Loucy (cell line): ENCODE measurements at regions not wholly inside any gene's neighbourhood (a gene's known extent, or its start where the extent isn't known, plus 50 kb on each side); places are given as distances from the start of the nearest gene placed in this dataset.

Source experiments
- H2AFZ ChIP-seq: fragments of 200-600 bp; sonication (generic); 2 replicates; pipeline ENCODE4 v1.6.0; 2016; ENCODE audit warnings: antibody characterized with exemption, mild to moderate bottlenecking, low read length, moderate library complexity
- H3F3A ChIP-seq: fragments of 200-600 bp; 2 replicates; pipeline ENCODE4 v1.6.0; 2016; ENCODE audit warnings: antibody characterized with exemption, low read depth, mild to moderate bottlenecking
- H3K27me3 ChIP-seq: fragments of 200-600 bp; sonication (generic); 2 replicates; pipeline ENCODE4 v1.6.1; 2014; ENCODE audit warnings: low read length, mild to moderate bottlenecking; ENCODE audit not compliant: insufficient read depth, poor library complexity, severe bottlenecking
- H3K36me3 ChIP-seq: fragments of 200-600 bp; sonication (generic); 2 replicates; pipeline ENCODE4 v1.6.1; 2016; ENCODE audit warnings: low read length; ENCODE audit not compliant: insufficient read depth
- H3K4me1 ChIP-seq: fragments of 200-600 bp; sonication (generic); 2 replicates; pipeline ENCODE4 v1.5.1; 2014; ENCODE audit warnings: low read length, mild to moderate bottlenecking; ENCODE audit not compliant: insufficient read depth, poor library complexity, severe bottlenecking
- H3K4me2 ChIP-seq: fragments of 200-600 bp; sonication (generic); 2 replicates; pipeline ENCODE4 v1.6.0; 2014; ENCODE audit warnings: antibody characterized with exemption, low read length, low read depth, mild to moderate bottlenecking; ENCODE audit not compliant: poor library complexity, severe bottlenecking
- H3K4me3 ChIP-seq: fragments of 200-600 bp; sonication (generic); 2 replicates; pipeline ENCODE4 v1.5.1; 2014; ENCODE audit warnings: low read length, mild to moderate bottlenecking, mixed read lengths; ENCODE audit not compliant: poor library complexity, severe bottlenecking
- H3K79me2 ChIP-seq: fragments of 200-600 bp; sonication (generic); 2 replicates; pipeline ENCODE4 v1.6.1; 2014; ENCODE audit warnings: low read length; ENCODE audit not compliant: insufficient read depth
- H3K9ac ChIP-seq: fragments of 200-600 bp; sonication (generic); 2 replicates; pipeline ENCODE4 v1.6.0; 2014; ENCODE audit warnings: mild to moderate bottlenecking, low read depth, low read length, moderate library complexity; ENCODE audit not compliant: poor library complexity, severe bottlenecking
- H3K9me2 ChIP-seq: fragments of 200-600 bp; sonication (generic); replicated peaks from 2 replicates; pipeline ENCODE4 v1.6.1; 2016; ENCODE audit warnings: low read depth, low read length, mixed read lengths
- H3K9me3 ChIP-seq: fragments of 200-600 bp; sonication (generic); 2 replicates; pipeline ENCODE4 v1.6.1; 2014; ENCODE audit warnings: mild to moderate bottlenecking, antibody characterized with exemption, low read length, low read depth; ENCODE audit not compliant: insufficient read depth
- H4K20me1 ChIP-seq: fragments of 200-600 bp; sonication (generic); 2 replicates; pipeline ENCODE4 v1.6.0; 2014; ENCODE audit warnings: antibody characterized with exemption, low read length, mild to moderate bottlenecking; ENCODE audit not compliant: insufficient read depth, poor library complexity, severe bottlenecking
- CTCF ChIP-seq: fragments of 200-600 bp; sonication (generic); conservative IDR thresholded peaks from 2 replicates; pipeline ENCODE4 v1.5.1; 2014; ENCODE audit warnings: mild to moderate bottlenecking, antibody characterized with exemption, low read length
- EZH2phosphoT487 ChIP-seq: fragments of 200-600 bp; IDR thresholded peaks from 2 replicates; pipeline ENCODE4 v1.6.1; 2018; ENCODE audit warnings: antibody characterized with exemption, mild to moderate bottlenecking, moderate library complexity, borderline replicate concordance

DNA sequence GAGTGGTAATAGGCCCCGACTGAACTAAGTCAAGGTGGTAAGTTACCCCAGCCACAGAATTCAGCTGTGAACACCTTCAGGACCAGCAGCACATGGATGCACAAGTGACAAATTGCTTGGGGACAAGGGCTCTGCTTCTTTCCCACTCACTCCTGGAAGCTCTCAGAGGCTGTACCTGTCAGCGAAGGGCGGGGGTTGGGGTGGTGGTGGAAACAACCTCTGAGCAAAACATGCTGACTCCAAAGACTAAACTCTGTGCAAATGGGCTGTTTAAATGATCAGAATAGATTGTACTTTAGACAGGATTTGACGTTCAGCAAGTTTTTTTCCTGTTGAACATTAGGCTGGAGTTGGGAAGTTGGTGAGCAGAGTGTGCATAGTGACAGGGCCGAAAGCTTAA is 544.5 kb upstream of the ZNF608 start:
- H3K79me2 ChIP-seq: no peaks in the 10 kb centered on the region
- no peak overlapping the region for H2AFZ ChIP-seq
- no peaks in the 10 kb centered on the region for H3K27me3 ChIP-seq
- H3K4me3 ChIP-seq: no peak overlapping the region
- no peaks in the 10 kb centered on the region for H3F3A ChIP-seq
- H3K9me3 ChIP-seq: no peaks in the 10 kb centered on the region
- no peak overlapping the region for H3K9ac ChIP-seq
- H3K4me2 ChIP-seq: no peak overlapping the region
- no peaks in the 10 kb centered on the region for H3K4me1 ChIP-seq
- no peaks in the 10 kb centered on the region for H3K36me3 ChIP-seq
- H3K9me2 ChIP-seq: no peaks in the 10 kb centered on the region
- no peaks in the 10 kb centered on the region for H4K20me1 ChIP-seq
- TF ChIP-seq CTCF (no peak), EZH2phosphoT487 (no peak)

DNA sequence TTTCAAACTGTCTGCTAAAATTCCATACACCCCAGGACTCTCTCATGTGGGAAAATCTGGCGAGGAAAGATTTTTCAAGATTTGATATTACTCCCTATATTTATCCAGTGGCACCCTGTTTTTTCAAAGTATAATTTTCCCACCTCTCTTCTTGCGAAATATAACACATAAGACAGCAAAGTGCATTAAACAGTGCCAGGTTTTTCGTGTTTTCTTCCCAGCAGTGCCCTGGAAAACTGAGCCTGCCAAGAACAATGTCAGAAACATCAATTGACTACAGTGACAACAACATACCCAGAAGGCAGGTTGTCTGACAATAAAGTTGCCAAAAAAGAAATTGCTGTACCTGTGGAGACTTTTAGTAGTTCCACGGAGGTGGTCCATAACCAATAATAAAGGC is 545.0 kb upstream of the ZNF608 start:
- TF ChIP-seq CTCF (no peak), EZH2phosphoT487 (no peak)
- no peaks in the 10 kb centered on the region for H3K36me3 ChIP-seq
- no peak overlapping the region for H3K4me3 ChIP-seq
- H3F3A ChIP-seq: no peaks in the 10 kb centered on the region
- H3K4me2 ChIP-seq: no peak overlapping the region
- no peaks in the 10 kb centered on the region for H3K27me3 ChIP-seq
- no peaks in the 10 kb centered on the region for H4K20me1 ChIP-seq
- no peaks in the 10 kb centered on the region for H3K9me2 ChIP-seq
- H3K79me2 ChIP-seq: no peaks in the 10 kb centered on the region
- no peak overlapping the region for H2AFZ ChIP-seq
- H3K4me1 ChIP-seq: no peaks in the 10 kb centered on the region
- no peaks in the 10 kb centered on the region for H3K9me3 ChIP-seq
- no peak overlapping the region for H3K9ac ChIP-seq

- TF ChIP-seq CTCF: no peak
- no peak for TF ChIP-seq EZH2phosphoT487
- Histone ChIP-seq H3K4me2 (no peak overlapping the region), H3K4me1 (no peaks in the 10 kb centered on the region), H3F3A (no peaks in the 10 kb centered on the region), H3K9me3 (no peaks in the 10 kb centered on the region), H4K20me1 (no peaks in the 10 kb centered on the region), H3K79me2 (no peaks in the 10 kb centered on the region), H2AFZ (no peak overlapping the region), H3K9ac (no peak overlapping the region), H3K27me3 (no peaks in the 10 kb centered on the region), H3K36me3 (no peaks in the 10 kb centered on the region), H3K4me3 (no peak overlapping the region), H3K9me2 (no peaks in the 10 kb centered on the region)
These were observed 546.8 kb upstream of the ZNF608 start for GRCh38 chr5:125293223-125293622.
